Brain pericyte (primary cell): ENCODE measurements at regions not wholly inside any gene's neighbourhood (a gene's known extent, or its start where the extent isn't known, plus 50 kb on each side); places are given as distances from the start of the nearest gene placed in this dataset.

ENCODE experiments used
- DNase-seq: peaks from one replicate; pipeline ENCODE4 v3.0.0-alpha.2; 2012; ENCODE audit warnings: low read depth, low spot score

GRCh38 chr1:199279872-199280645, 641.2 kb downstream of the PTPRC start:
- no peak for DNase-seq

- DNase-seq, result no peak
Measured at GRCh38 chr1:199282751-199283305, 644.0 kb downstream of the PTPRC start.

- DNase-seq, result peak; percentile 20
Measured at GRCh38 chr1:199283794-199284193, 645.0 kb downstream of the PTPRC start.

- no peak for DNase-seq
Measured at GRCh38 chr1:199287206-199287605, 648.4 kb downstream of the PTPRC start.

GRCh38 chr1:199287647-199288046, 648.8 kb downstream of the PTPRC start:
- DNase-seq, result no peak

GRCh38 chr1:199290186-199290585, 651.3 kb downstream of the PTPRC start:
- DNase-seq, result no peak

- DNase-seq, result no peak
Measured at GRCh38 chr1:199291022-199291740, 652.3 kb downstream of the PTPRC start.

GRCh38 chr1:199292896-199293295, 654.1 kb downstream of the PTPRC start:
- DNase-seq, result no peak

- no peak for DNase-seq
Measured at GRCh38 chr1:199295107-199295506, 656.3 kb downstream of the PTPRC start.

GRCh38 chr1:199297174-199297573, 658.3 kb downstream of the PTPRC start:
- DNase-seq, result no peak

GRCh38 chr1:199297887-199298286, 659.0 kb downstream of the PTPRC start:
- no peak for DNase-seq

- DNase-seq, result no peak
Measured at GRCh38 chr1:199298825-199299224, 660.0 kb downstream of the PTPRC start.

GRCh38 chr1:199301472-199302217, 662.8 kb downstream of the PTPRC start:
- no peak for DNase-seq

GRCh38 chr1:199302554-199302953, 663.7 kb downstream of the PTPRC start:
- DNase-seq, result no peak

GRCh38 chr1:199303035-199303434, 664.2 kb downstream of the PTPRC start:
- DNase-seq, result no peak

GRCh38 chr1:199305053-199305452, 666.2 kb downstream of the PTPRC start:
- DNase-seq, result no peak

- DNase-seq, result no peak
Measured at GRCh38 chr1:199307496-199308264, 668.8 kb downstream of the PTPRC start.

GRCh38 chr1:199308349-199308846, 669.6 kb downstream of the PTPRC start:
- no peak for DNase-seq

- DNase-seq, result no peak
Measured at GRCh38 chr1:199310708-199311107, 671.9 kb downstream of the PTPRC start.

- DNase-seq, result no peak
Measured at GRCh38 chr1:199311478-199312262, 672.8 kb downstream of the PTPRC start.
